ENCODE measurements at regions not wholly inside any gene's neighbourhood (a gene's known extent, or its start where the extent isn't known, plus 50 kb on each side); places are given as distances from the start of the nearest gene placed in this dataset.

DNA sequence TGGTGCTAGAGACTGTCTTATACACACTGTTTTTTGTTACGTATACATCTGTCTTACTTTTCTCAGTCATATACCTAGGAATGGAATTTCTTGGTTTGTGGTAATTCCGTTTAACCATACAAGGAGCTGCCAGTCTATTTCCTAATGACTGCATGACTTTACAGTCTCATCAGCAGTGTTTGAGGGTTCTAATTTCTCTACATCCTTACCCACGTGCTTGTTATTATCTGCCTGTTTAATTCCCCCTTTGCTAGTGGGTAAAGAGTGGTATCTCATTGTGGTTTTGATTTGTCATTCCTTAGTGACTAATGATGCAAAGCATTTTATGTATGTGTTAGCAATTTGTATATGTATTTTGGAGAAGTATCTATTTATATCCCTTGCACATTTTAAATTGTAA lies 1008.0 kb downstream of the FAM181B start:
- no peak for TF ChIP-seq ZNF274 (IDR thresholded peaks at IDR 0.05; ENCODE audit: low read depth, low read length)
- no peak for TF ChIP-seq SUZ12 (IDR thresholded peaks at IDR 0.05; ENCODE audit: extremely low read depth, insufficient read depth, insufficient read length)
